ENCODE measurements at regions not wholly inside any gene's neighbourhood (a gene's known extent, or its start where the extent isn't known, plus 50 kb on each side); places are given as distances from the start of the nearest gene placed in this dataset.

GRCh38 chr6:166774770-166775169 lies 147.7 kb upstream of the RPS6KA2 start:
- no peak for DNase-seq (ENCODE audit: low read depth in 2 of 2)

- no peak for DNase-seq (ENCODE audit: low read depth in 2 of 2)
Observed at GRCh38 chr6:166774292-166774691, 147.2 kb upstream of the RPS6KA2 start.

- DNase-seq (ENCODE audit: low read depth in 2 of 2) = no peak
Observed at GRCh38 chr6:166772518-166772917, 145.5 kb upstream of the RPS6KA2 start.

- no peak for DNase-seq (ENCODE audit: low read depth in 2 of 2)
Observed at GRCh38 chr6:166771701-166772100, 144.7 kb upstream of the RPS6KA2 start.

GRCh38 chr6:166770216-166771116 lies 143.4 kb upstream of the RPS6KA2 start:
- no peak for DNase-seq (ENCODE audit: low read depth in 2 of 2)

GRCh38 chr6:166769648-166770047 lies 142.6 kb upstream of the RPS6KA2 start:
- no peak for DNase-seq (ENCODE audit: low read depth in 2 of 2)

GRCh38 chr6:166768761-166769160 lies 141.7 kb upstream of the RPS6KA2 start:
- DNase-seq (ENCODE audit: low read depth in 2 of 2) = no peak

- no peak for DNase-seq (ENCODE audit: low read depth in 2 of 2)
Observed at GRCh38 chr6:166767230-166767629, 140.2 kb upstream of the RPS6KA2 start.

- DNase-seq (ENCODE audit: low read depth in 2 of 2) = no peak
Observed at GRCh38 chr6:166766769-166767168, 139.7 kb upstream of the RPS6KA2 start.

- no peak for DNase-seq (ENCODE audit: low read depth in 2 of 2)
Observed at GRCh38 chr6:166765234-166765541, 138.1 kb upstream of the RPS6KA2 start.

- DNase-seq (ENCODE audit: low read depth in 2 of 2) = no peak
Observed at GRCh38 chr6:166764473-166765233, 137.6 kb upstream of the RPS6KA2 start.

GRCh38 chr6:166763606-166764472 lies 136.8 kb upstream of the RPS6KA2 start:
- no peak for DNase-seq (ENCODE audit: low read depth in 2 of 2)

- DNase-seq (ENCODE audit: low read depth in 2 of 2) = no peak
Observed at GRCh38 chr6:166761801-166762200, 134.8 kb upstream of the RPS6KA2 start.

- peak; percentile 25 to 63 for DNase-seq (ENCODE audit: low read depth in 2 of 2)
Observed at GRCh38 chr6:166760288-166760687, 133.2 kb upstream of the RPS6KA2 start.

- no peak for DNase-seq (ENCODE audit: low read depth in 2 of 2)
Observed at GRCh38 chr6:166758136-166758704, 131.2 kb upstream of the RPS6KA2 start.

- DNase-seq (ENCODE audit: low read depth in 2 of 2) = no peak
Observed at GRCh38 chr6:166757232-166758135, 130.4 kb upstream of the RPS6KA2 start.

GRCh38 chr6:166754218-166755030 lies 127.4 kb upstream of the RPS6KA2 start:
- no peak for DNase-seq (ENCODE audit: low read depth in 2 of 2)

- no peak for DNase-seq (ENCODE audit: low read depth in 2 of 2)
Observed at GRCh38 chr6:166752928-166753721, 126.1 kb upstream of the RPS6KA2 start.

GRCh38 chr6:166752097-166752496 lies 125.0 kb upstream of the RPS6KA2 start:
- DNase-seq (ENCODE audit: low read depth in 2 of 2) = no peak

Data from activated CD4-positive, alpha-beta T cell treated with anti-CD3 and anti-CD28 coated beads for 24 hours (primary cell).